DMS53 (cell line): ENCODE measurements at regions not wholly inside any gene's neighbourhood (a gene's known extent, or its start where the extent isn't known, plus 50 kb on each side); places are given as distances from the start of the nearest gene placed in this dataset.
A peak's percentile ranks its signal among the peaks of the same experiment; 100 is the strongest.
"Not testable (repeated sequence)": the region's sequence is repeated elsewhere in the genome, so short reads cannot be mapped to it uniquely, and the experiment has no call there.

ENCODE experiments used
- DNase-seq: peaks from one replicate; lab custom pipeline; 2025; lab: John Stamatoyannopoulos, UW

GRCh38 chr6:141580131-141580530 is 552.6 kb upstream of the GJE1 start:
- DNase-seq = no peak

DNA sequence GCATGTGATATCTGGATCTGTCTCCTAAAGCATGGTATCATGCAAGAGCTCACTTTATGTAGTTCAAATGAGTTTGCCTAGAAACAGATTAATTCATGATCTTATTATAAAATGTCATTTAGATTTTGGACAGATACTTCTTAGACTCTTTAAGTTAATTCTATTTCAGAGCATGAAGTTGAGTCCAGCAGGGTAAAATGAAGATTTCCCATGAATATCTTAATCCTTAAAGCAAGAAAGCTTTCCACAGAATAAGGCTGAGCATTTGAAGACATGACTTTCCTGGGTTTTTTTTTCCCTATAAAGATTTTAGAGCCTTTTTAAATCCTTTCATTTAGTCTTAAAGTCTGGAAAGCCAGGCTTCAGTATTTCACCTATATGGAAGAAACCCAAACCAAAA is 556.0 kb upstream of the GJE1 start:
- DNase-seq = no peak

GRCh38 chr6:141562851-141563763 is 569.6 kb upstream of the GJE1 start:
- peak; percentile 86 for DNase-seq

- DNase-seq = peak; percentile 81
These were observed 570.4 kb upstream of the GJE1 start for GRCh38 chr6:141562186-141562811.

- DNase-seq = peak; percentile 94
These were observed 571.6 kb upstream of the GJE1 start for GRCh38 chr6:141561154-141561553.

DNA sequence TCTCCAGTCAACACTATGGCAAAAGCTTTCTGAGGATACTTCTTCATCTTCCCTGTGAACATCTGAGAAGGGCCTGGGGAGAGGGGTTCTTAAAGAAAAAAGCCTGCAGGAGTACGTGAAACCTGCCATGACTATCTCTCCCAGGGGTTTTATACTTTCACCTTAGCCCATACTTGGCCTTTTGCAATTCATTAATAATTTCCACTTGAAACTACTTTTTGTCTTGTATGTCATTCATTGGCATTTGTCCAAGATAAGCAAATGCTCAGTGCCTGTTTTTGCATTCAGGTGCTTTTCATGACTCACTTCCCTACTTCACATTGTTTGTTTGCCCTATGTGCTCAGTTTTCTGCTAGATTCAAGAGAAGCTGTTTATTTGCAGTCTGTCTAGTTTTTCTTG is 580.3 kb upstream of the GJE1 start:
- peak; percentile 97 for DNase-seq

DNA sequence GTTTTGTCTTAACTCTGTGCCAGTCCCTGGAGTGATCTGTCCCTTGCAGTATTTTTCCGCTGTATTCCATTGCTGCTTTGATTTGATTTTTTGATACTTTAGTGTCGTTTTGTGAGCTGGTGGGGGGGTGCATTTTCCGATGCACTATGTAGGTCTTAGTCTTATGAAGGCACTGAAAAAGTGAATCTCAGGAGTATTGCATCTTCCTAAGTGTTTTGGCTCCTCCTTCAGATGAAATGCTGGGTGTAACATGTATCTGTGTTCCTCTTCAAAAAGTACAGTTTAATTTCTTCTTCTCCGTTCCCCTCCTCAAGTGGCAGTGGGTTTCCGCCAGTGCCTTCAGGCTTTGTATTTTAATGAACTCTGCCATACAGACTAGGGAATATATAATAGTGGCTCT is 580.7 kb upstream of the GJE1 start:
- peak; percentile 68 for DNase-seq

GRCh38 chr6:141551318-141551717 is 581.4 kb upstream of the GJE1 start:
- DNase-seq = peak; percentile 43

GRCh38 chr6:141550471-141550870 is 582.3 kb upstream of the GJE1 start:
- no peak for DNase-seq

GRCh38 chr6:141548966-141549365 is 583.8 kb upstream of the GJE1 start:
- peak; percentile 65 for DNase-seq

DNA sequence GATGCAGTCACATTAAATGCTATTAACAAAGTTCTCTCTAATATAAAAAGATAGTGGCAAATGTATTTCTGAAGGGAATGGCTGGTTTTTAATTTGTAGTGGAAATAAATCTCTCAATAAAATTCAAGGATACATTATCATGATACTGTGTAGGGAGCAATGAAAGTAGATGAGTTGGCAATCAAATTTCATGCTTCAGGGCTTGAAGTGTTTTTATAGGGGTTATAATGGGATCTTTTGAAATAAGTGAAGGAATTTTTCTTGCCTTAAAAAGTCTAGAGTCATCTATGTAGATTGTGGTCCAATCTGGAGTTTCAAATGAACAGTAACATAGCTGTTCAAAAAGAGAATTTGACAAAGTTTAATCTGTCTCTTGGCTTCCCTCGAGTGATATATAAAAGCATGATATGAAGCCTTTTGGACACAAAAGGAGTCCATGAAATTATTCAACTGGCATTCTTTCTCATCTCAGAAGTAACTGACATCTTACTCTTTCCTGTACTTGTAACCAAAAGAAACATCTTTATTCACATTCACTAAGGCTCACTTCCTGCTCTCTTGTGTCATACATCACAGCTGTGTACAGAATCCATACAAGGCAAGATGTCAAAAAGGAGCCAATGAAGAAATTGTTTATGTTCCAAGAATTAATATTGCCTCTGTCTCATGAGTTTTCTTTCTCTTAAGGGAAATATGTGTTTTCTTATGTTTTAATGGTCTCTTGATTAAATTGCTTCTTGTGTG is 591.0 kb upstream of the GJE1 start:
- DNase-seq = peak; percentile 39

- peak; percentile 56 for DNase-seq
These were observed 592.5 kb upstream of the GJE1 start for GRCh38 chr6:141540207-141540606.

DNA sequence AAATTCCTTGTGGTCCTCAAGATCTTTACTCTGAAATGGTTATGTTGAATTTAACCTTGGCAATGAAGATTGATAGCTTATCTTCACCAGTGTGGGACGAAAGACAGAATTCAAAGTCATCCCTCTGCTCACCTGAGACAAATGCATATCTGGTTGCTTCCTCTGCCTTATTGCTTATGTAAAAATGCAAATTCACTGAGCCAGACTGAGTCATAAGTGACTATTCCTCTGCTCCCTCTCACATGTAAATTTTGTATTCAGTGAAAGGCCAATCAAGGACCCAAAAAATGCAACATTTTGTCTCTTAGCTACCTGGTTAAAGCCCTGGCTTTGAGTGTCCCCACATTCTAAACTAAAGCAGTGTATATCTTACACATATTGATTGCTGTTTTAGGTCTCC is 593.1 kb upstream of the GJE1 start:
- peak; percentile 55 for DNase-seq

DNA sequence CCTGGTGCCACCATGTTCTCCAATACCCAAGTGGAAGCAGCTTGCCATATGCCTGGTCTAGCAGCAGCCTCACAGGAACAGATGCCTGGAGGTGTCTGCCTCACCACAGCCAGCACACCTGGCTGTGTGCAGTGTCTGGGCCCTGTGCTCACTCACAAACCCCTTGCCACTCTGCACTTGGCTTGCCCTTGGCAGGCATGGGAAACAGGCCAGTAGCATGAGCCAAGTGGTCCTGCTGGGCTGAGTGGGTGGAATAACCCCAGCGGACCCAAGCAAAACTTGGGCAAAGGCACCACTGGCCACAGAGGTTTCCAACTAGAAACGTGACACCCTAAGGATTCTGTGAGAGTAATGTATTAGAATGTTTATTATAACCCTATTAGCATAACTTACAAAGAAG is 600.5 kb upstream of the GJE1 start:
- DNase-seq = no peak

- no peak for DNase-seq
These were observed 601.7 kb upstream of the GJE1 start for GRCh38 chr6:141531040-141531439.

GRCh38 chr6:141528596-141528995 is 604.1 kb upstream of the GJE1 start:
- no peak for DNase-seq

- no peak for DNase-seq
These were observed 605.7 kb upstream of the GJE1 start for GRCh38 chr6:141526985-141527384.

DNA sequence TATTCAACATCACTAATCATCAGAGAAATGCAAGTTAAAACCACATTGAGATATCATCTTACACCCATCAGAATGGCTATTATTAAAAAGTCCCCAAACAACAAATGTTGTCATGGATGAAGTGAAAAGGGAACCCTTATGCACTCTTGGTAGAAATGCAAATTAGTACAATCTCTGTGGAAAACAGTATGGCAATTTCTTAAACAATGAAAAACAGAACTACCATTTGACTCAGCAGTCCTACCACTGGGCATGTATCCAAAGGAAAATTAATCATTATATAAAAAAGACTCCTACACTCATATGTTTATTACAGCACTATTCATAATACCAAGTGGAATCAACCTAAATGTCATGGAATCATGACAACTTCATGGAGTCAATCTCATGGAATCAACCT is 611.3 kb upstream of the GJE1 start:
- no peak for DNase-seq

DNA sequence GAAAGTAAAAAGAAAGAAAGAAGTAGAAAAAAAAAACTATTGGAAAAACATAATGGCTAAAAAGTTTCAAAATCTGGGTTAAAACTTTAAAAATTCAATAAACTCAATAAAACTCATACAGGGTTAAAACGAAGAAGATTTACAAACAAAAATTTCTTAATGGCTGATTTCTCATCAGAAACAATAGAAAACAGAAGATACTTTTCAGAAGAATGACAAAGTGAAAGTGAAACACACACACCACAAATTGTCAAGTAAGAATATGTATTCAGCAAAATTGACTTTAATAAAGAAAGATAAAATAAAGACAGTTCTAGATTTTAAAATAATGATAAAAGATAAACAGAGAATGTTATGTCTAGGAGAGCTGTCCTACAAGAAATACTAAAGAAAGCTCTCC is 618.9 kb upstream of the GJE1 start:
- peak; percentile 29 for DNase-seq

DNA sequence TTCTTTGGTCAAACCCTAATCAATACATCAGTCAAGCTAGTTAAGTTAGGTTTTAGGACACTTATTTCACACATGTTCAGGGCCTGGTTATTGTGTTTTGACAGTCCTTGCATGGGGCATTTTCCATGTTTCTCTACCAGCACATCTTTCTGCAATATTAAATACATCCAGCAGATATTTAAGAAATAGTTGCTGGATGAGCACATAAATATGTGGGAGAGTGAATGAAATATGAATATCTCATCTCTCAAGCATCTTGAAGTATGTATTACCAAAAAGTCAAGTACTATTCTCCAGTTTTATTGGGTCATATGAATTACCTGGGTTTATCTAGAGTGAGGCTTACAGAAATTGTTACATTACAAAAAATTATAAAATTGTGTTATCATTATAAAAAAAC is 621.9 kb upstream of the GJE1 start:
- no peak for DNase-seq

DNA sequence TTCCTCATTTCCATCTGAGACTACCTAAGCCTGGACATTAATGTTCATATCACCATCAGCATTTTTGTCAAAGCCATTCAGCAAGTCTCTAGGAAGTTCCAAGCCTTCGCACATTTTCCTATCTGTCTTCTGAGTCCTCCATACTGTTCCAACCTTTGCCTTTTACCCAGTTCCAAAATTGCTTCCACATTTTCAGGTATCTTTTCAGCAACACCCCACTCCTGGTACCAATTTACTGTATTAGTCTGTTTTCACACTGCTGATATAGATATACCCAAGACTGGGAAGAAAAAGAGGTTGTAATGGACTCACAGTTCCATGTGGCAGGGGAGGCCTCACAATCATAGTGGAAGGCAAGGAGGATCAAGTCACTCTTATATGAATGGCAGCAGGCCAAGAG is 626.7 kb upstream of the GJE1 start:
- DNase-seq = not testable (repeated sequence)

- DNase-seq = not testable (repeated sequence)
These were observed 628.4 kb upstream of the GJE1 start for GRCh38 chr6:141504318-141504717.

DNA sequence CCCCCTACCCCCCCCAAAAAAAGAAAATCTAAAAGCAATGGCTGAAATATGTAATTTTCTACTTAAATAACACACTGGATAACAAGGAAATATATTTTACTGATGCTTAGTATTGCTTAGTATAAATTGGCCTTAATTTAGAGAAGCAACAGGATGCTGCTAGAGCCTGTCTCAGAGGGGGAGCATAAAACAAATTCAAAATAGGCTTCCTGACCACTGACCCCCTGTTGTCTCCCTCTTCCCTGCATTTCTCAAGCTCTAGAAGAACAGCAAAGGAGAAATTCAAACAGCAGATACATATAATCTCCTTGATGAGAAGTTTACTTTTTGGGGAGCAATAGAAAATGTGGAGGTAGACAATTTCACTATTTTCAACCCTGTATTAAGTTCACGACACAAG is 631.1 kb upstream of the GJE1 start:
- no peak for DNase-seq
